SKM-1 (cell line): ENCODE measurements at regions not wholly inside any gene's neighbourhood (a gene's known extent, or its start where the extent isn't known, plus 50 kb on each side); places are given as distances from the start of the nearest gene placed in this dataset.
A peak's percentile ranks its signal among the peaks of the same experiment; 100 is the strongest.
"Not testable (repeated sequence)": the region's sequence is repeated elsewhere in the genome, so short reads cannot be mapped to it uniquely, and the experiment has no call there.

ENCODE experiments used
- DNase-seq: peaks from one replicate; lab custom pipeline; 2025; ENCODE audit not compliant: unreplicated experiment; lab: John Stamatoyannopoulos, UW

- no peak for DNase-seq
Observed at GRCh38 chr9:13450723-13451122, 171.2 kb upstream of the MPDZ start.

- no peak for DNase-seq
Observed at GRCh38 chr9:13448482-13448881, 169.0 kb upstream of the MPDZ start.

- DNase-seq = no peak
Observed at GRCh38 chr9:13447843-13448422, 168.4 kb upstream of the MPDZ start.

GRCh38 chr9:13446938-13447842, 167.7 kb upstream of the MPDZ start:
- DNase-seq = no peak

- DNase-seq = no peak
Observed at GRCh38 chr9:13446286-13446937, 166.9 kb upstream of the MPDZ start.

- DNase-seq = no peak
Observed at GRCh38 chr9:13445103-13445500, 165.6 kb upstream of the MPDZ start.

- no peak for DNase-seq
Observed at GRCh38 chr9:13444245-13445102, 165.0 kb upstream of the MPDZ start.

- DNase-seq = no peak
Observed at GRCh38 chr9:13443346-13444244, 164.1 kb upstream of the MPDZ start.

GRCh38 chr9:13439685-13440476, 160.4 kb upstream of the MPDZ start:
- DNase-seq = no peak

- DNase-seq = no peak
Observed at GRCh38 chr9:13437866-13438265, 158.4 kb upstream of the MPDZ start.

- DNase-seq = no peak
Observed at GRCh38 chr9:13436591-13436990, 157.1 kb upstream of the MPDZ start.

GRCh38 chr9:13433453-13433852, 154.0 kb upstream of the MPDZ start:
- not testable (repeated sequence) for DNase-seq

GRCh38 chr9:13432904-13433303, 153.4 kb upstream of the MPDZ start:
- peak; percentile 83 for DNase-seq

- DNase-seq = no peak
Observed at GRCh38 chr9:13431692-13432091, 152.2 kb upstream of the MPDZ start.

- DNase-seq = no peak
Observed at GRCh38 chr9:13431222-13431536, 151.7 kb upstream of the MPDZ start.

GRCh38 chr9:13430368-13431221, 151.1 kb upstream of the MPDZ start:
- no peak for DNase-seq

GRCh38 chr9:13429301-13430190, 150.1 kb upstream of the MPDZ start:
- DNase-seq = no peak

GRCh38 chr9:13428766-13429165, 149.3 kb upstream of the MPDZ start:
- DNase-seq = no peak
